VCaP (cell line): ENCODE measurements at regions not wholly inside any gene's neighbourhood (a gene's known extent, or its start where the extent isn't known, plus 50 kb on each side); places are given as distances from the start of the nearest gene placed in this dataset.

ENCODE experiments used
- H3K27ac ChIP-seq: fragments of 450-650 bp; 2 replicates; pipeline ENCODE4 v1.5.1; 2017
- TF ChIP-seq, protein P1 (sequence below): fragments of 450-650 bp; conservative IDR thresholded peaks from 2 replicates; pipeline ENCODE4 v1.5.1; 2017; ENCODE audit warnings: mild to moderate bottlenecking, moderate library complexity

DNA sequence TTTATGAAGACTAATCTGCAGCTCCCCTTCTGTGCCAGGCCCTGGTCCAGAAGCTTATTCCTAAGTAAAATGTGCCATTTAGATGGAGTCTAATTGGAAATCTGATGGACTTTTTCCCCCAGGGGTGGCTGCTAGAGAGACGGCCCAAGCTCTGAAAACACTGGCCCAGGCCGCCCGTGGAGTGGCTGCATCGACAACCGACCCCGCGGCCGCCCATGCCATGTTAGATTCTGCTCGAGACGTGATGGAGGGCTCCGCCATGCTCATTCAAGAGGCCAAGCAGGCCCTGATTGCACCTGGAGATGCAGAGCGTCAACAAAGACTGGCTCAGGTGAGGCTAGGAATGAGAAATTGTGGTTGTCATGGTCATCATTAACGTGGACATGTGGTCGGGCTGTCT lies 305.8 kb upstream of the TPM1 start:
- TF ChIP-seq, protein P1, sequence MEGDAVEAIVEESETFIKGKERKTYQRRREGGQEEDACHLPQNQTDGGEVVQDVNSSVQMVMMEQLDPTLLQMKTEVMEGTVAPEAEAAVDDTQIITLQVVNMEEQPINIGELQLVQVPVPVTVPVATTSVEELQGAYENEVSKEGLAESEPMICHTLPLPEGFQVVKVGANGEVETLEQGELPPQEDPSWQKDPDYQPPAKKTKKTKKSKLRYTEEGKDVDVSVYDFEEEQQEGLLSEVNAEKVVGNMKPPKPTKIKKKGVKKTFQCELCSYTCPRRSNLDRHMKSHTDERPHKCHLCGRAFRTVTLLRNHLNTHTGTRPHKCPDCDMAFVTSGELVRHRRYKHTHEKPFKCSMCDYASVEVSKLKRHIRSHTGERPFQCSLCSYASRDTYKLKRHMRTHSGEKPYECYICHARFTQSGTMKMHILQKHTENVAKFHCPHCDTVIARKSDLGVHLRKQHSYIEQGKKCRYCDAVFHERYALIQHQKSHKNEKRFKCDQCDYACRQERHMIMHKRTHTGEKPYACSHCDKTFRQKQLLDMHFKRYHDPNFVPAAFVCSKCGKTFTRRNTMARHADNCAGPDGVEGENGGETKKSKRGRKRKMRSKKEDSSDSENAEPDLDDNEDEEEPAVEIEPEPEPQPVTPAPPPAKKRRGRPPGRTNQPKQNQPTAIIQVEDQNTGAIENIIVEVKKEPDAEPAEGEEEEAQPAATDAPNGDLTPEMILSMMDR, result no peak
- no peak overlapping the region for H3K27ac ChIP-seq

DNA sequence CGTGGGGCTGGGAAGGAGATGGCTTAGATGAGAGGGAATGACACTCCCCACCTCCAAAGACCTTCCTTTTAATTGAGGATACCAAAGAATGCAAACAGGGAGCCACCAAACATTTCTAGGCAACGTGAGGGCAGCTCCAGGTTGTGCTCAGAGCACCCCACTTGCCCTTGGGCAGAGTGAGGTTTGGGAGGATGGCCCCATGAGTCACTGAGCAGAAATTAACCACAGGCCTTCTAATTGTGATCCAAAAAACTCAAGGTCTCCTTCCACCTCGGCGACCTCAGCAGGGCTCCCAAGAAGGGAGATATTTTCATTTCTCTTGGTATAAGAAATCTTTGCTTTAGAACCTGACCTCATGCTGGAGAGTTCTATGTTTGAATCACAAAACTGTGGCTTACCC lies 305.0 kb upstream of the TPM1 start:
- no peak overlapping the region for H3K27ac ChIP-seq
- TF ChIP-seq, protein P1, result no peak

DNA sequence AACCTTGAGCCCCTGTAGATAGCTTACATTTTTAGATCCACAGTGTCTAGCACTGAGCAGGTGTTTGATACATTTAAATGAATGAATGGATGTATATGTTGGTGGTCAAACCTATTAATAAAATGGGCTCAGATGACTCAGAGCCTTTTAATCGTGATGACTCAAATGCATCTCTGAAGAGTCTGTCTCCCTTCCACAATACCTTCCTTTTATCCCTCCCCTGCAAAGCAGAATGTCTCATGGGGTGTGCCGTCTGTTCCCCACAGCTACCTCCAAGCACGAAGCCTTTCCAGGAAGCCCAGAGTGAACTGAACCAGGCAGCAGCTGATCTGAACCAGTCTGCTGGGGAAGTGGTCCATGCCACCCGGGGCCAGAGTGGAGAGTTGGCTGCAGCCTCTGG lies 303.5 kb upstream of the TPM1 start:
- TF ChIP-seq, protein P1, result no peak
- H3K27ac ChIP-seq, result no peak overlapping the region

DNA sequence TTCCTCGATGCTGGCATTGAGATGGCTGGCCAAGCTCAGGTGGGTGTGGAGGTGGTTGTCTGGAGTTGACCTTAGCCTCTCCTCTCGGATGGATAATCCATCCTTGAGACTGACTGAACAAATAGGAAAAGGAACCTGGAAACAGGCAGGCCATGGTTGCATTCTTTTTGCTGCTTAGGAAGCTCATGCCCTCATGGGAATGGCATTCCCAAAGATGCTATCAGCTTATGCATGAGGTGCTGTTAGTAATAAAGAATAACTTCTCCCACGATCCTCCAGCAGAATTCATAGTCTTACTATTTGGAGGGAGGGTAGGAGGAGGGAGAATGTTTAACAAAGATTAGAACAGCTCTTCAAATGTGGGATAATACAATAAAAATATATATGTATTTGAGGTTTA lies 303.0 kb upstream of the TPM1 start:
- TF ChIP-seq, protein P1, result no peak
- H3K27ac ChIP-seq, result no peak overlapping the region; the same call in 1 of the 2 replicates

DNA sequence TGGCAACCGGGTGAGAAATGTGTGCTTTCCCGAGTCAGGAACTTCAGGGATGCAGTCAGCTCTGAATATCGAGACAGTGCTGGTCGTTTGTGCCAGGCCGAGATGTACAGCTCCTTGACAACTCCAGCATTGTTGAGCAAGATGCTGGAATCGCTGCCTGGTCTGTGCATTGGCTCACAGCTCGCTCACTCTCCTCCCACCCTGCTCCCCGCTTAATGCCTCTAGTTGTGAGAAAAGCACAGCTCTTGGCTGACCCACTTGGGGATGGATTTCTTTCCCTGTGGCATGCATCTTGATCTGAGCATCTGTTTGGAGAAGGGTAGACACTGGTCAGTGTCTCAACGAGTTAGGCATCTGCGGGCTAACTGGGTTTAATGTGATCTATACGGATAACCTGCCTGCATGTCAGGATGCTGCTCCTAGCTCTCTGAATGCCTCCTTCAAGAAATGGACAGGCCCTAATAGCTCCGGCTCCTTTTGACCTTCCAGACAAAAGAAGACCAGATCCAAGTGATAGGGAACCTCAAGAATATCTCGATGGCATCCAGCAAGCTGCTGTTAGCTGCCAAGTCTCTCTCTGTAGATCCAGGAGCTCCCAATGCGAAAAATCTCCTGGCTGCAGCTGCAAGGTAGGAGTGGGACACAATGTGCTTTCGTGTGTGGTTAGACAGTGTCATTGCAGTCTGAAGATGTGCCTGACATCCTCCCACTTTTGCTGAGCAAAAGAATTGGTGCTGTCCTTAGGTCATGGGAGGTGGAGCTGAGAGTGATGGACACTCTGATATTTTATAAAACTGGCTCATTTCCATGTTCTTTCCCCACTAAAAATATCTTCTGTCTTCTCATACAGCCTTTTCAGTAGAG lies 302.2 kb upstream of the TPM1 start:
- no peak overlapping the region; the same call in 1 of the 2 replicates for H3K27ac ChIP-seq
- TF ChIP-seq, protein P1, result peak; percentile 24; the same call in 1 of the 2 replicates

DNA sequence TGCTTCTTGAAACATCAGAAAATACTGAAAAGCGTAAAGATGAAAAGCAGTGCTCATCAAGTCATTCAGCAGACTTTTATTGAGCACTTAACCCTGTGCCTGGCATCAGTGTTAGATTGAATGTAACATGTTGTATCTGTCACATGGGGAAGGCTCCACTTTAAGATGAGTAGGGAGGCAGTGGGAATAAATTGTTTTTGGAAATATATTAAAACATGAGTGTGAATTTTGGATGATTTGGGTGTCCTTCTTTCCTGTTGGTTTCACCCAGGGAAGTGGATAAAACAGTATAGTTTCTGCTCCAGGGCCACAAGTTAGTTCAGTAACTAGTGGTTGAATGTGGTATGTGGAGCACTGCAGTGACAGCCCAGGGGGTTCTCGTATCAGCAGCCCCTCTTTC lies 301.4 kb upstream of the TPM1 start:
- TF ChIP-seq, protein P1, result no peak
- H3K27ac ChIP-seq, result no peak overlapping the region

DNA sequence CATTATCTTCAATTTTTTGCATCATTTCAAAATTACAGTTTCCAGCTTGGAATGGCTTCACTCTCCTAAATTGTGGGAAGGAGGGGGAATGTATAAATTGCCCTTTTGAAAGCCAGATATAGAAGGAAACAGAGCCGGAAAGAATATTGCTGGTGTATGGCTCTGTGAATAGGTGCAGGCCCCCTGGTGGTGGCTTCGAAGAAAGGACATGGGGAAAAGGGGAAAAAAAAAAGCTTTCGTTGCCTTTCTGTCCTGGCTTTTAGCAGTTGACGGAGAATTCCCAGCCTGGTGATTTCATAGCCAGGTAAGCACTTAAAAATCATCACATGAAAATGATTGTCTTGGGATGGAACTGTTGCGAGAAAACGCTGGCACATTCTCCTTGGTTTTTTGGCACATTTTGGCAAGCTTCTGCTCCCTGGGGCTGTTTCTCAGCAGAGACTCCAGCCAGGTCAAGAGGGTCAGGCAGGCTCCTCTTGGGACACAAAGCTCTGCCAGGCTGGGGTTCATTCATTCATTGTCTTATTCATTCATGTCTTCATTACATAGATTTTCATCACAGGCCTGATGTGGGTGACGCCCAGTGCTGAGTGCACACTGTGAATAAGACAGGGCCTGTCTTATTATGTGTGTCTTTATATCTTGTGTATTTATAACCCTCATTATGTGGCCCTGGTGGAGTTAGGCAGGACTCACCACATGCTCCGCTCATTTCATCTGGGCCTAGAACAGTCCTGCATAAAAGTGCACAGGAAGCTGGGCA lies 300.0 kb upstream of the TPM1 start:
- TF ChIP-seq, protein P1, result peak; percentile 97
- no peak overlapping the region for H3K27ac ChIP-seq
